PC-3 (cell line): ENCODE measurements at regions not wholly inside any gene's neighbourhood (a gene's known extent, or its start where the extent isn't known, plus 50 kb on each side); places are given as distances from the start of the nearest gene placed in this dataset.

ENCODE experiments used
- ATAC-seq: fragments of 200-7000 bp; cut with Tn5 transposase; 2 replicates; pipeline ENCODE4 v1.9.1; 2020; ENCODE audit warnings: mild to moderate bottlenecking, moderate library complexity
- BruUV-seq: library from RNA; stranded (reverse); fragments of 400-500 nt; replicated peaks from 2 replicates; lab custom pipeline; 2021; lab: Mats Ljungman, UMichigan
- CTCF ChIA-PET: fragments of 300-600 bp; sonication (Branson Sonifier 250); formaldehyde crosslinking; loops from one replicate; lab custom pipeline; 2022; ENCODE audit warnings: antibody characterized with exemption; lab: Charles Lee
- POLR2A ChIA-PET: fragments of 300-600 bp; sonication (Branson Sonifier 250); formaldehyde crosslinking; loops from one replicate; lab custom pipeline; 2022; ENCODE audit warnings: antibody characterized with exemption; ENCODE audit not compliant: unreplicated experiment; lab: Charles Lee
- DNase-seq: peaks from one replicate; pipeline ENCODE4 v3.0.0-alpha.2; 2015
- H2AFZ ChIP-seq: fragments of 300-600 bp; sonication (generic); 2 replicates; pipeline ENCODE4 v1.6.0; 2016; ENCODE audit warnings: antibody characterized with exemption, low read length
- H3F3A ChIP-seq: fragments of 300-600 bp; sonication (generic); one replicate; pipeline ENCODE4 v1.6.0; 2017; ENCODE audit warnings: antibody characterized with exemption, low read length, control low read depth, mild to moderate bottlenecking; ENCODE audit not compliant: unreplicated experiment
- H3K27ac ChIP-seq: fragments of 300-600 bp; sonication (generic); 2 replicates; pipeline ENCODE4 v1.5.1; 2016; ENCODE audit warnings: mild to moderate bottlenecking, low read length
- H3K27me3 ChIP-seq: fragments of 300-600 bp; sonication (generic); 2 replicates; pipeline ENCODE4 v1.6.1; 2016; ENCODE audit warnings: low read length, mixed read lengths
- H3K36me3 ChIP-seq: fragments of 300-600 bp; sonication (generic); 2 replicates; pipeline ENCODE4 v1.6.1; 2016; ENCODE audit warnings: low read depth, mixed run types, low read length, mixed read lengths
- H3K4me1 ChIP-seq: fragments of 300-600 bp; sonication (generic); 2 replicates; pipeline ENCODE4 v1.5.1; 2016; ENCODE audit warnings: low read length; ENCODE audit not compliant: insufficient read depth
- H3K4me2 ChIP-seq: fragments of 300-600 bp; sonication (generic); 2 replicates; pipeline ENCODE4 v1.6.0; 2016; ENCODE audit warnings: low read length
- H3K4me3 ChIP-seq: fragments of 300-600 bp; sonication (generic); 2 replicates; pipeline ENCODE4 v1.5.1; 2016; ENCODE audit warnings: mild to moderate bottlenecking, low read length, mixed read lengths
- H3K79me2 ChIP-seq: fragments of 300-600 bp; sonication (generic); 2 replicates; pipeline ENCODE4 v1.6.1; 2017; ENCODE audit warnings: low read length, mixed read lengths
- H3K9ac ChIP-seq: fragments of 300-600 bp; sonication (generic); 2 replicates; pipeline ENCODE4 v1.6.0; 2016; ENCODE audit warnings: mild to moderate bottlenecking, low read length
- H3K9me2 ChIP-seq: fragments of 300-600 bp; sonication (generic); replicated peaks from 2 replicates; pipeline ENCODE4 v1.6.1; 2016; ENCODE audit warnings: mixed run types, low read length, mixed read lengths
- H3K9me3 ChIP-seq: fragments of 300-600 bp; sonication (generic); 2 replicates; pipeline ENCODE4 v1.6.1; 2016; ENCODE audit warnings: low read length, mixed read lengths
- H4K20me1 ChIP-seq: fragments of 300-600 bp; sonication (generic); 2 replicates; pipeline ENCODE4 v1.6.1; 2016; ENCODE audit warnings: low read length, mixed read lengths
- CTCF ChIP-seq: fragments of 300-600 bp; sonication (generic); conservative IDR thresholded peaks from 2 replicates; pipeline ENCODE4 v1.5.1; 2017; ENCODE audit warnings: antibody characterized with exemption, low read depth, mild to moderate bottlenecking, low read length
- EZH2 ChIP-seq: fragments of 300-600 bp; sonication (generic); IDR thresholded peaks from one replicate; pipeline ENCODE4 v1.6.1; 2017; ENCODE audit warnings: antibody characterized with exemption, mild to moderate bottlenecking, low read length; ENCODE audit not compliant: unreplicated experiment
- EZH2phosphoT487 ChIP-seq: fragments of 300-600 bp; sonication (generic); IDR thresholded peaks from 2 replicates; pipeline ENCODE4 v1.6.1; 2018; ENCODE audit warnings: mild to moderate bottlenecking, antibody characterized with exemption, low read length, borderline replicate concordance
- intact Hi-C: fragments of 100-400 bp; cut with micrococcal nuclease; formaldehyde crosslinking; loops from 2 replicates; pipeline ENCODE4 v1.9.0; 2023

- intact Hi-C loops, result no loop called here
- Histone ChIP-seq H2AFZ (no peak overlapping the region), H3F3A (no peaks in the 10 kb centered on the region), H3K4me2 (no peak overlapping the region), H3K9ac (no peak overlapping the region), H3K4me3 (no peak overlapping the region), H3K36me3 (no peaks in the 10 kb centered on the region), H4K20me1 (no peaks in the 10 kb centered on the region), H3K27me3 (peaks cover 13% of the 10 kb centered on the region; the same call in 1 of the 2 replicates), H3K9me3 (no peaks in the 10 kb centered on the region), H3K79me2 (no peaks in the 10 kb centered on the region), H3K4me1 (no peaks in the 10 kb centered on the region), H3K9me2 (no peaks in the 10 kb centered on the region), H3K27ac (no peak overlapping the region)
- POLR2A ChIA-PET, result no interaction called here
- CTCF ChIA-PET, result no interaction called here
- ATAC-seq (no peak), DNase-seq (no peak)
- BruUV-seq, result no TSS peak
- TF ChIP-seq EZH2phosphoT487 (no peak), EZH2 (no peak), CTCF (no peak)
Measured at GRCh38 chr1:82858031-82858430, 1057.3 kb downstream of the ADGRL2 start.

GRCh38 chr1:82849460-82849859, 1048.7 kb downstream of the ADGRL2 start:
- no peak overlapping the region for H3K4me3 ChIP-seq
- BruUV-seq, result no TSS peak

More at GRCh38 chr1:82849460-82849859, 1048.7 kb downstream of the ADGRL2 start:
- H3K9ac ChIP-seq, result no peak overlapping the region
- no peak for TF ChIP-seq EZH2phosphoT487
- no peak for TF ChIP-seq EZH2
- TF ChIP-seq CTCF, result no peak
- DNase-seq, result no peak
- H3K4me2 ChIP-seq, result no peak overlapping the region
- peaks cover 3% of the 10 kb centered on the region; the same call in 1 of the 2 replicates for H3K27me3 ChIP-seq
- no peak overlapping the region for H2AFZ ChIP-seq
- H3K27ac ChIP-seq, result no peak overlapping the region
- no peak for ATAC-seq
- ChIA-PET POLR2A (no interaction called here), CTCF (no interaction called here)
- H4K20me1 ChIP-seq, result no peaks in the 10 kb centered on the region
- no peaks in the 10 kb centered on the region for H3K79me2 ChIP-seq
- H3K36me3 ChIP-seq, result no peaks in the 10 kb centered on the region
- no peaks in the 10 kb centered on the region for H3K9me3 ChIP-seq
- H3K4me1 ChIP-seq, result no peaks in the 10 kb centered on the region
- no peaks in the 10 kb centered on the region for H3F3A ChIP-seq
- intact Hi-C loops, result no loop called here
- no peaks in the 10 kb centered on the region for H3K9me2 ChIP-seq
